GM19238 (cell line): ENCODE measurements at regions not wholly inside any gene's neighbourhood (a gene's known extent, or its start where the extent isn't known, plus 50 kb on each side); places are given as distances from the start of the nearest gene placed in this dataset.

Experiments used
- DNase-seq: peaks from one replicate; pipeline ENCODE4 v3.0.0; 2011; ENCODE audit warnings: low spot score; ENCODE audit not compliant: insufficient read length

GRCh38 chr6:102340311-102340710, 946.8 kb downstream of the GRIK2 start:
- no peak for DNase-seq

GRCh38 chr6:102333736-102334135, 940.2 kb downstream of the GRIK2 start:
- DNase-seq, result no peak

- DNase-seq, result no peak
Measured at GRCh38 chr6:102327697-102328225, 934.3 kb downstream of the GRIK2 start.

GRCh38 chr6:102313699-102314098, 920.2 kb downstream of the GRIK2 start:
- no peak for DNase-seq

GRCh38 chr6:102309700-102310099, 916.2 kb downstream of the GRIK2 start:
- DNase-seq, result no peak

GRCh38 chr6:102300350-102300749, 906.8 kb downstream of the GRIK2 start:
- DNase-seq, result no peak

GRCh38 chr6:102298051-102298450, 904.5 kb downstream of the GRIK2 start:
- no peak for DNase-seq
